Vagina (tissue), 2 donors: ENCODE measurements at regions not wholly inside any gene's neighbourhood (a gene's known extent, or its start where the extent isn't known, plus 50 kb on each side); places are given as distances from the start of the nearest gene placed in this dataset.

Experiments used
- DNase-seq, 2 donors: peaks; one replicate each; pipeline ENCODE4 v3.0.0-alpha.2; 2017; ENCODE audit errors: extremely low spot score in 2 of 2
- H3K27ac ChIP-seq: fragments of 200-600 bp; sonication (generic); one replicate; pipeline ENCODE4 v1.5.1; 2019
- H3K27me3 ChIP-seq: fragments of 200-600 bp; sonication (generic); one replicate; pipeline ENCODE4 v1.5.1; 2019
- H3K36me3 ChIP-seq, 2 donors: fragments of 200-600 bp; sonication (generic); one replicate each; pipeline ENCODE4 v1.5.1; 2017 to 2019
- H3K4me1 ChIP-seq: fragments of 200-600 bp; sonication (generic); one replicate; pipeline ENCODE4 v1.5.1; 2019
- H3K4me3 ChIP-seq, 2 donors: fragments of 200-600 bp; sonication (generic); 1 replicate in 1 of 2; 2 replicates in 1 of 2; pipeline ENCODE4 v1.5.1; 2016 to 2019
- H3K9me3 ChIP-seq: fragments of 200-600 bp; sonication (generic); one replicate; pipeline ENCODE4 v1.5.1; 2019
- CTCF ChIP-seq, 3 experiments: fragments of 450-650 bp in 2 of 3; fragments of 200-600 bp in 1 of 3; sonication (generic) in 1 of 3; IDR thresholded peaks; one replicate each; pipeline ENCODE4 v1.5.1; 2017 to 2019; ENCODE audit warnings: antibody characterized with exemption in 3 of 3, mild to moderate bottlenecking in 2 of 3, moderate library complexity in 2 of 3
- POLR2A ChIP-seq, 2 donors: fragments of 450-650 bp; IDR thresholded peaks; one replicate each; pipeline ENCODE4 v1.6.1; 2017; ENCODE audit warnings: antibody characterized with exemption in 2 of 2, mild to moderate bottlenecking in 2 of 2, moderate library complexity in 2 of 2
- POLR2AphosphoS5 ChIP-seq, 2 donors: sonication (generic); formaldehyde crosslinking; IDR thresholded peaks; one replicate each; pipeline ENCODE4 v1.9.0; 2017; ENCODE audit warnings: antibody characterized with exemption in 2 of 2, mild to moderate bottlenecking in 2 of 2, low read depth in 1 of 2; ENCODE audit not compliant: insufficient read depth in 1 of 2
- intact Hi-C: fragments of 100-400 bp; cut with DNase I; formaldehyde crosslinking; loops from one replicate; pipeline ENCODE4 v1.15.1; 2023

GRCh38 chr9:134982311-134982710 is 64.6 kb upstream of the FCN1 start:
- H3K27me3 ChIP-seq: no peaks in the 10 kb centered on the region
- DNase-seq: no peak

GRCh38 chr9:134983074-134983473 is 65.4 kb upstream of the FCN1 start:
- no peak for DNase-seq
- intact Hi-C loops: no loop called here

More at GRCh38 chr9:134982311-134982710, 64.6 kb upstream of the FCN1 start:
- no peak for TF ChIP-seq CTCF (IDR thresholded peaks at IDR 0.05)
- TF ChIP-seq POLR2A (IDR thresholded peaks at IDR 0.05): no peak
- TF ChIP-seq POLR2AphosphoS5 (IDR thresholded peaks at IDR 0.05; ENCODE audit: insufficient read depth in 1 of 2, low read depth in 1 of 2): no peak
- Histone ChIP-seq H3K9me3 (no peaks in the 10 kb centered on the region), H3K36me3 (no peaks in the 10 kb centered on the region), H3K27ac (no peak overlapping the region), H3K4me1 (no peaks in the 10 kb centered on the region), H3K4me3 (no peak overlapping the region)
- intact Hi-C loops: no loop called here

GRCh38 chr9:134983506-134984371 is 66.0 kb upstream of the FCN1 start:
- intact Hi-C loops: no loop called here
- no peaks in the 10 kb centered on the region for H3K4me1 ChIP-seq
- no peak for DNase-seq
- H3K27ac ChIP-seq: no peak overlapping the region
- TF ChIP-seq POLR2A (IDR thresholded peaks at IDR 0.05) (no peak), CTCF (IDR thresholded peaks at IDR 0.05) (no peak), POLR2AphosphoS5 (IDR thresholded peaks at IDR 0.05; ENCODE audit: insufficient read depth in 1 of 2, low read depth in 1 of 2) (no peak)
- no peaks in the 10 kb centered on the region for H3K9me3 ChIP-seq
- H3K36me3 ChIP-seq: no peaks in the 10 kb centered on the region
- H3K27me3 ChIP-seq: no peaks in the 10 kb centered on the region
- H3K4me3 ChIP-seq: no peak overlapping the region

More at GRCh38 chr9:134983074-134983473, 65.4 kb upstream of the FCN1 start:
- H3K27ac ChIP-seq: no peak overlapping the region
- TF ChIP-seq CTCF (IDR thresholded peaks at IDR 0.05): peak in 1 of 3 experiments; percentile 34
- no peak for TF ChIP-seq POLR2A (IDR thresholded peaks at IDR 0.05)
- no peak for TF ChIP-seq POLR2AphosphoS5 (IDR thresholded peaks at IDR 0.05; ENCODE audit: insufficient read depth in 1 of 2, low read depth in 1 of 2)
- H3K9me3 ChIP-seq: no peaks in the 10 kb centered on the region
- H3K4me1 ChIP-seq: no peaks in the 10 kb centered on the region
- no peaks in the 10 kb centered on the region for H3K36me3 ChIP-seq
- H3K27me3 ChIP-seq: no peaks in the 10 kb centered on the region
- no peak overlapping the region for H3K4me3 ChIP-seq

- Histone ChIP-seq H3K9me3 (no peaks in the 10 kb centered on the region), H3K27me3 (no peaks in the 10 kb centered on the region), H3K4me1 (no peaks in the 10 kb centered on the region), H3K4me3 (no peak overlapping the region), H3K27ac (no peak overlapping the region), H3K36me3 (no peaks in the 10 kb centered on the region)
- no peak for DNase-seq
- intact Hi-C loops: no loop called here
- TF ChIP-seq POLR2A (IDR thresholded peaks at IDR 0.05): no peak
- no peak for TF ChIP-seq CTCF (IDR thresholded peaks at IDR 0.05)
- TF ChIP-seq POLR2AphosphoS5 (IDR thresholded peaks at IDR 0.05; ENCODE audit: insufficient read depth in 1 of 2, low read depth in 1 of 2): no peak
Measured at GRCh38 chr9:134984372-134985265, 66.9 kb upstream of the FCN1 start.
